Peyer's patch (tissue), 4 donors: ENCODE measurements at regions not wholly inside any gene's neighbourhood (a gene's known extent, or its start where the extent isn't known, plus 50 kb on each side); places are given as distances from the start of the nearest gene placed in this dataset.

Experiments used
- CTCF ChIP-seq, 6 experiments: fragments of 450-650 bp in 4 of 6; fragments of 200-600 bp in 2 of 6; sonication (generic) in 1 of 6; IDR thresholded peaks; one replicate each; pipeline ENCODE4 v1.5.1; 2017 to 2019; ENCODE audit warnings: antibody characterized with exemption in 6 of 6, mild to moderate bottlenecking in 3 of 6, moderate library complexity in 1 of 6
- POLR2A ChIP-seq, 2 donors: fragments of 450-650 bp; IDR thresholded peaks; one replicate each; pipeline ENCODE4 v1.5.1; 2017; ENCODE audit warnings: antibody characterized with exemption in 2 of 2, mild to moderate bottlenecking in 2 of 2, moderate library complexity in 2 of 2

- TF ChIP-seq CTCF (IDR thresholded peaks at IDR 0.05) (no peak), POLR2A (IDR thresholded peaks at IDR 0.05) (no peak)
These were observed 129.4 kb upstream of the TMEM45B start for GRCh38 chr11:129686269-129686668.
